GM12878 (cell line): ENCODE measurements at regions not wholly inside any gene's neighbourhood (a gene's known extent, or its start where the extent isn't known, plus 50 kb on each side); places are given as distances from the start of the nearest gene placed in this dataset.

Experiments used
- ATAC-seq: fragments of 200-7000 bp; cut with Tn5 transposase; 3 replicates; pipeline ENCODE4 v1.9.1; 2020; ENCODE audit warnings: mild to moderate bottlenecking, moderate library complexity
- BruUV-seq: library from RNA; stranded (reverse); fragments of 400-500 nt; replicated peaks from 2 replicates; lab custom pipeline; 2021; lab: Mats Ljungman, UMichigan
- CTCF ChIA-PET: fragments of 300-600 bp; sonication (Branson Sonifier 250); formaldehyde crosslinking; extraction: SDS; loops from one replicate; lab custom pipeline; 2021; ENCODE audit warnings: inconsistent platforms; lab: Yijun Ruan, JAX
- POLR2A ChIA-PET: fragments of 350-600 bp; formaldehyde crosslinking; extraction: SDS; loops from one replicate; lab custom pipeline; 2021; ENCODE audit warnings: inconsistent platforms; lab: Charles Lee
- RAD21 ChIA-PET: fragments of 300-600 bp; sonication (Branson Sonifier 250); formaldehyde crosslinking; loops from one replicate; lab custom pipeline; 2023; ENCODE audit warnings: antibody characterized with exemption; ENCODE audit not compliant: unreplicated experiment; lab: Charles Lee
- SMC1A ChIA-PET: fragments of 300-600 bp; sonication (Branson Sonifier 250); formaldehyde crosslinking; loops from one replicate; lab custom pipeline; 2023; ENCODE audit not compliant: unreplicated experiment, uncharacterized antibody; lab: Charles Lee
- DNase-seq: peaks from one replicate; pipeline ENCODE4 v3.0.0-alpha.2; 2011; ENCODE audit warnings: low read depth, low spot score
- FAIRE-seq: peaks from 3 replicates; lab custom pipeline; 2011; peaks lifted over from hg19 to GRCh38; lab: Jason Lieb, UNC
- H2AFZ ChIP-seq: 2 replicates; pipeline ENCODE4 v1.6.0; 2011; ENCODE audit warnings: low read depth, low read length, control low read depth; ENCODE audit not compliant: control insufficient read depth
- H3K27ac ChIP-seq: 2 replicates; pipeline ENCODE4 v1.5.1; 2011; ENCODE audit warnings: control low read depth; ENCODE audit not compliant: control insufficient read depth, insufficient read depth
- H3K27me3 ChIP-seq, 2 experiments: replicated peaks in 1 of 2; 2 replicates each; pipeline versions ENCODE4 v1.6.0 to v1.6.1; 2011; ENCODE audit warnings: low read length in 1 of 2; ENCODE audit not compliant: control insufficient read depth in 2 of 2, insufficient read depth in 2 of 2
- H3K36me3 ChIP-seq, 2 experiments: 2 replicates each; pipeline ENCODE4 v1.5.1; 2011; ENCODE audit warnings: low read length in 1 of 2; ENCODE audit not compliant: control insufficient read depth in 2 of 2, insufficient read depth in 2 of 2
- H3K4me1 ChIP-seq: 2 replicates; pipeline ENCODE4 v1.6.1; 2011; ENCODE audit warnings: mild to moderate bottlenecking, low read length, moderate library complexity, mixed read lengths; ENCODE audit not compliant: control insufficient read depth, insufficient read depth
- H3K4me2 ChIP-seq: 2 replicates; pipeline ENCODE4 v1.6.0; 2011; ENCODE audit warnings: control low read depth; ENCODE audit not compliant: control insufficient read depth, insufficient read depth
- H3K4me3 ChIP-seq: fragments of 200-600 bp; sonication (generic); 2 replicates; pipeline ENCODE4 v1.5.1; 2016
- H3K79me2 ChIP-seq: 2 replicates; pipeline ENCODE4 v1.6.0; 2011; ENCODE audit warnings: low read length; ENCODE audit not compliant: control insufficient read depth, insufficient read depth
- H3K9ac ChIP-seq: 2 replicates; pipeline ENCODE4 v1.8.0; 2011; ENCODE audit warnings: low read length, control low read depth, mixed read lengths; ENCODE audit not compliant: control insufficient read depth, insufficient read depth
- H3K9me3 ChIP-seq: replicated peaks from 3 replicates; pipeline ENCODE4 v1.5.1; 2011; ENCODE audit warnings: mild to moderate bottlenecking, low read length; ENCODE audit not compliant: control insufficient read depth, insufficient read depth
- H4K20me1 ChIP-seq: 2 replicates; pipeline ENCODE4 v1.6.0; 2011; ENCODE audit not compliant: control insufficient read depth, insufficient read depth
- BACH1 ChIP-seq: fragments of 450-650 bp; IDR thresholded peaks from 2 replicates; pipeline ENCODE4 v1.6.1; 2017; ENCODE audit warnings: mild to moderate bottlenecking, borderline replicate concordance
- GABPA ChIP-seq: IDR thresholded peaks from 2 replicates; pipeline ENCODE4 v1.6.1; 2014; ENCODE audit warnings: antibody characterized with exemption, low read depth, mild to moderate bottlenecking, inconsistent platforms
- HCFC1 ChIP-seq: fragments of 150-350 bp; IDR thresholded peaks from 2 replicates; pipeline ENCODE4 v1.6.1; 2014; ENCODE audit warnings: low read length
- HDAC6 ChIP-seq: fragments of 200-600 bp; sonication (generic); IDR thresholded peaks from one replicate; pipeline ENCODE4 v1.8.0; 2017; ENCODE audit warnings: antibody characterized with exemption; ENCODE audit not compliant: unreplicated experiment
- IRF4 ChIP-seq: IDR thresholded peaks from 2 replicates; pipeline ENCODE4 v1.6.1; 2011; ENCODE audit warnings: low read depth, low read length
- JUND ChIP-seq: IDR thresholded peaks from 2 replicates; pipeline ENCODE4 v1.6.1; 2012; ENCODE audit warnings: low read depth, mild to moderate bottlenecking, low read length, improper control_type of control experiment, moderate library complexity
- NFYA ChIP-seq: IDR thresholded peaks from 2 replicates; pipeline ENCODE4 v1.6.1; 2011; ENCODE audit warnings: low read depth, mild to moderate bottlenecking, low read length, improper control_type of control experiment, borderline replicate concordance
- POLR2A ChIP-seq: IDR thresholded peaks from 2 replicates; pipeline ENCODE4 v1.6.1; 2011; ENCODE audit warnings: low read depth, mild to moderate bottlenecking, low read length
- RUNX3 ChIP-seq: IDR thresholded peaks from 2 replicates; pipeline ENCODE4 v1.6.1; 2012; ENCODE audit warnings: low read length, inconsistent platforms
- SIX5 ChIP-seq: IDR thresholded peaks from 2 replicates; pipeline ENCODE4 v1.6.1; 2011; ENCODE audit warnings: mild to moderate bottlenecking, low read depth, low read length, moderate library complexity; ENCODE audit not compliant: severe bottlenecking
- SMAD1 ChIP-seq: fragments of 450-650 bp; IDR thresholded peaks from 2 replicates; pipeline ENCODE4 v1.6.1; 2018; ENCODE audit warnings: mild to moderate bottlenecking, low read depth; ENCODE audit not compliant: partially characterized antibody
- SUZ12 ChIP-seq: fragments of 200-600 bp; sonication (generic); IDR thresholded peaks from one replicate; pipeline ENCODE4 v1.6.1; 2018; ENCODE audit warnings: antibody characterized with exemption, mild to moderate bottlenecking; ENCODE audit not compliant: unreplicated experiment
- ZZZ3 ChIP-seq: IDR thresholded peaks from 2 replicates; pipeline ENCODE4 v1.6.1; 2011; ENCODE audit warnings: low read depth; ENCODE audit not compliant: control insufficient read depth, insufficient read length
- WGBS: methylation state at CpG from one replicate; pipeline ENCODE4 v1.1.6; 2016; ENCODE audit warnings: low lambda C conversion rate; ENCODE audit not compliant: insufficient replicate concordance, insufficient coverage; ENCODE audit errors: missing lambda C conversion rate; 5-methylcytosine and 5-hydroxymethylcytosine counted together
- in situ Hi-C: fragments of 300-500 bp; cut with MboI; formaldehyde crosslinking; loops from 9 replicates; pipeline ENCODE4 v1.14.3; 2018; ENCODE audit warnings: mixed read lengths
- intact Hi-C: fragments of 100-400 bp; cut with micrococcal nuclease; formaldehyde crosslinking; loops from one replicate; pipeline ENCODE4 v1.14.2; 2022; ENCODE audit not compliant: unreplicated experiment
- TF ChIP-seq, protein P1 (sequence below): fragments of 450-650 bp; formaldehyde crosslinking; IDR thresholded peaks from 2 replicates; pipeline ENCODE4 v1.5.0; 2022; ENCODE audit warnings: mild to moderate bottlenecking, missing genetic modification characterization
- TF ChIP-seq, protein P2 (sequence below), 3 experiments: IDR thresholded peaks in 2 of 3; conservative IDR thresholded peaks in 1 of 3; 2 replicates each; pipeline ENCODE4 v1.5.1; 2011; ENCODE audit warnings: low read depth in 3 of 3, low read length in 3 of 3, mild to moderate bottlenecking in 3 of 3, control low read depth in 2 of 3, moderate library complexity in 2 of 3, inconsistent platforms in 1 of 3, mixed read lengths in 1 of 3; ENCODE audit not compliant: control insufficient read depth in 2 of 3, insufficient read depth in 1 of 3; ENCODE audit errors: extremely low read depth in 1 of 3

DNA sequence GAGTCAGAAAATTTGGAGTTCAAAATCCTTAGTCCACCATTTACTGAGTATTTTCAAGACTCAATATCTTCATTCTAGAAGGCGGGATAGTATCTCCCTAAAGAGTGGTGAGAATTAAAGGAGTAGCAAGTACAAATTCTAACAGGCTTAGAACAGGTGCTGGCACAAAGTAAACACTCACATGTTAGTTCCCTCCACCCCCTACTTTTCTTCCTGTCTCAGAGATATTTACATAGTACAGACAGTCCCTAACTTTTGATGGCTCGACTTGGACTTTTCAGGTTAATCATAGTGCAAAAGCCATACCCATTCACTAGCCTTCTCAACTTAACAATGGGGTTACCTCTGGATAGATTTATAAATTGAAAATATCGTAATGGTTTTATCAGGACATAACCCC lies 476.2 kb upstream of the RASGRP1 start:
- intact Hi-C loops (no loop called here), in situ Hi-C loops (no loop called here)
- CTCF ChIA-PET: no interaction called here
- POLR2A ChIA-PET: no interaction called here
- Histone ChIP-seq H3K4me3 (no peak overlapping the region), H3K36me3 (no peaks in the 10 kb centered on the region), H2AFZ (no peak overlapping the region), H3K79me2 (no peaks in the 10 kb centered on the region), H3K4me2 (no peak overlapping the region), H4K20me1 (no peaks in the 10 kb centered on the region), H3K27ac (no peak overlapping the region), H3K4me1 (no peaks in the 10 kb centered on the region), H3K9me3 (no peaks in the 10 kb centered on the region), H3K27me3 (no peaks in the 10 kb centered on the region), H3K9ac (no peak overlapping the region)
- SMC1A ChIA-PET: no interaction called here
- ATAC-seq: no peak
- RAD21 ChIA-PET: no interaction called here
- no peak for TF ChIP-seq ZZZ3
- no peak for TF ChIP-seq BACH1
- TF ChIP-seq SIX5: no peak
- TF ChIP-seq SMAD1: no peak
- no peak for TF ChIP-seq RUNX3
- TF ChIP-seq JUND: no peak
- no peak for TF ChIP-seq HCFC1
- no peak for TF ChIP-seq SUZ12
- no peak for TF ChIP-seq HDAC6
- no peak for DNase-seq
- no TSS peak for BruUV-seq
- 3% methylated on average over 3 of the region's 3 CpGs for WGBS
- no peak for FAIRE-seq

- RAD21 ChIA-PET: no interaction called here
- Histone ChIP-seq H3K36me3 (no peaks in the 10 kb centered on the region), H2AFZ (no peak overlapping the region), H3K4me3 (no peak overlapping the region), H3K9me3 (no peaks in the 10 kb centered on the region), H3K79me2 (no peaks in the 10 kb centered on the region), H3K4me1 (no peaks in the 10 kb centered on the region), H3K27me3 (no peaks in the 10 kb centered on the region), H3K4me2 (no peak overlapping the region), H4K20me1 (no peaks in the 10 kb centered on the region), H3K9ac (no peak overlapping the region), H3K27ac (no peak overlapping the region)
- SMC1A ChIA-PET: interaction anchor here (0.6 to 1.1 kb wide), 2 partner anchors 9 to 157 kb away, joined by 3 read pairs; no protein-coding TSS in a partner anchor
- FAIRE-seq (no peak), DNase-seq (no peak), ATAC-seq (no peak)
- in situ Hi-C loops (no loop called here), intact Hi-C loops (no loop called here)
- POLR2A ChIA-PET: no interaction called here
- CTCF ChIA-PET: no interaction called here
- BruUV-seq: no TSS peak
- 21% methylated on average over 4 of the region's 4 CpGs for WGBS
- no peak for TF ChIP-seq GABPA
- TF ChIP-seq RUNX3: no peak
- TF ChIP-seq NFYA: no peak
- no peak for TF ChIP-seq POLR2A
- TF ChIP-seq IRF4: no peak
- TF ChIP-seq, protein P1, sequence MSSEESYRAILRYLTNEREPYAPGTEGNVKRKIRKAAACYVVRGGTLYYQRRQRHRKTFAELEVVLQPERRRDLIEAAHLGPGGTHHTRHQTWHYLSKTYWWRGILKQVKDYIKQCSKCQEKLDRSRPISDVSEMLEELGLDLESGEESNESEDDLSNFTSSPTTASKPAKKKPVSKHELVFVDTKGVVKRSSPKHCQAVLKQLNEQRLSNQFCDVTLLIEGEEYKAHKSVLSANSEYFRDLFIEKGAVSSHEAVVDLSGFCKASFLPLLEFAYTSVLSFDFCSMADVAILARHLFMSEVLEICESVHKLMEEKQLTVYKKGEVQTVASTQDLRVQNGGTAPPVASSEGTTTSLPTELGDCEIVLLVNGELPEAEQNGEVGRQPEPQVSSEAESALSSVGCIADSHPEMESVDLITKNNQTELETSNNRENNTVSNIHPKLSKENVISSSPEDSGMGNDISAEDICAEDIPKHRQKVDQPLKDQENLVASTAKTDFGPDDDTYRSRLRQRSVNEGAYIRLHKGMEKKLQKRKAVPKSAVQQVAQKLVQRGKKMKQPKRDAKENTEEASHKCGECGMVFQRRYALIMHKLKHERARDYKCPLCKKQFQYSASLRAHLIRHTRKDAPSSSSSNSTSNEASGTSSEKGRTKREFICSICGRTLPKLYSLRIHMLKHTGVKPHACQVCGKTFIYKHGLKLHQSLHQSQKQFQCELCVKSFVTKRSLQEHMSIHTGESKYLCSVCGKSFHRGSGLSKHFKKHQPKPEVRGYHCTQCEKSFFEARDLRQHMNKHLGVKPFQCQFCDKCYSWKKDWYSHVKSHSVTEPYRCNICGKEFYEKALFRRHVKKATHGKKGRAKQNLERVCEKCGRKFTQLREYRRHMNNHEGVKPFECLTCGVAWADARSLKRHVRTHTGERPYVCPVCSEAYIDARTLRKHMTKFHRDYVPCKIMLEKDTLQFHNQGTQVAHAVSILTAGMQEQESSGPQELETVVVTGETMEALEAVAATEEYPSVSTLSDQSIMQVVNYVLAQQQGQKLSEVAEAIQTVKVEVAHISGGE: no peak
- TF ChIP-seq, protein P2, sequence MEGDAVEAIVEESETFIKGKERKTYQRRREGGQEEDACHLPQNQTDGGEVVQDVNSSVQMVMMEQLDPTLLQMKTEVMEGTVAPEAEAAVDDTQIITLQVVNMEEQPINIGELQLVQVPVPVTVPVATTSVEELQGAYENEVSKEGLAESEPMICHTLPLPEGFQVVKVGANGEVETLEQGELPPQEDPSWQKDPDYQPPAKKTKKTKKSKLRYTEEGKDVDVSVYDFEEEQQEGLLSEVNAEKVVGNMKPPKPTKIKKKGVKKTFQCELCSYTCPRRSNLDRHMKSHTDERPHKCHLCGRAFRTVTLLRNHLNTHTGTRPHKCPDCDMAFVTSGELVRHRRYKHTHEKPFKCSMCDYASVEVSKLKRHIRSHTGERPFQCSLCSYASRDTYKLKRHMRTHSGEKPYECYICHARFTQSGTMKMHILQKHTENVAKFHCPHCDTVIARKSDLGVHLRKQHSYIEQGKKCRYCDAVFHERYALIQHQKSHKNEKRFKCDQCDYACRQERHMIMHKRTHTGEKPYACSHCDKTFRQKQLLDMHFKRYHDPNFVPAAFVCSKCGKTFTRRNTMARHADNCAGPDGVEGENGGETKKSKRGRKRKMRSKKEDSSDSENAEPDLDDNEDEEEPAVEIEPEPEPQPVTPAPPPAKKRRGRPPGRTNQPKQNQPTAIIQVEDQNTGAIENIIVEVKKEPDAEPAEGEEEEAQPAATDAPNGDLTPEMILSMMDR (IDR thresholded peaks at IDR 0.05 in 2 of 3, conservative IDR thresholded peaks at IDR 0.05 in 1 of 3; ENCODE audit: control insufficient read depth in 2 of 3, extremely low read depth in 1 of 3, insufficient read depth in 1 of 3, low read depth in 3 of 3, low read length in 3 of 3): no peak
These were observed 477.4 kb upstream of the RASGRP1 start for GRCh38 chr15:39041979-39042495.
